NCI-H1694 (cell line): ENCODE measurements at regions not wholly inside any gene's neighbourhood (a gene's known extent, or its start where the extent isn't known, plus 50 kb on each side); places are given as distances from the start of the nearest gene placed in this dataset.
"Not testable (repeated sequence)": the region's sequence is repeated elsewhere in the genome, so short reads cannot be mapped to it uniquely, and the experiment has no call there.

Source experiments
- DNase-seq: peaks from one replicate; lab custom pipeline; 2025; lab: John Stamatoyannopoulos, UW

GRCh38 chr16:8110572-8111514 lies 479.5 kb downstream of the TMEM114 start:
- no peak for DNase-seq

GRCh38 chr16:8109510-8110369 lies 480.6 kb downstream of the TMEM114 start:
- no peak for DNase-seq

GRCh38 chr16:8108991-8109509 lies 481.3 kb downstream of the TMEM114 start:
- DNase-seq = no peak

GRCh38 chr16:8107296-8107695 lies 483.0 kb downstream of the TMEM114 start:
- DNase-seq = no peak

GRCh38 chr16:8103649-8104289 lies 486.5 kb downstream of the TMEM114 start:
- DNase-seq = no peak

GRCh38 chr16:8099586-8099985 lies 490.7 kb downstream of the TMEM114 start:
- DNase-seq = no peak

GRCh38 chr16:8098947-8099512 lies 491.3 kb downstream of the TMEM114 start:
- DNase-seq = no peak

GRCh38 chr16:8096211-8096610 lies 494.1 kb downstream of the TMEM114 start:
- DNase-seq = no peak

GRCh38 chr16:8094696-8095095 lies 495.6 kb downstream of the TMEM114 start:
- no peak for DNase-seq

- DNase-seq = no peak
Measured at GRCh38 chr16:8088820-8089338, 501.4 kb downstream of the TMEM114 start.

GRCh38 chr16:8087597-8088289 lies 502.6 kb downstream of the TMEM114 start:
- DNase-seq = no peak

GRCh38 chr16:8087146-8087545 lies 503.2 kb downstream of the TMEM114 start:
- DNase-seq = no peak

GRCh38 chr16:8084882-8085281 lies 505.4 kb downstream of the TMEM114 start:
- no peak for DNase-seq

- DNase-seq = no peak
Measured at GRCh38 chr16:8084302-8084701, 506.0 kb downstream of the TMEM114 start.

GRCh38 chr16:8083560-8083959 lies 506.8 kb downstream of the TMEM114 start:
- no peak for DNase-seq

- no peak for DNase-seq
Measured at GRCh38 chr16:8080817-8081216, 509.5 kb downstream of the TMEM114 start.

- DNase-seq = no peak
Measured at GRCh38 chr16:8075271-8075670, 515.0 kb downstream of the TMEM114 start.

GRCh38 chr16:8070506-8070905 lies 519.8 kb downstream of the TMEM114 start:
- peak; percentile 66 for DNase-seq

GRCh38 chr16:8068225-8068624 lies 522.1 kb downstream of the TMEM114 start:
- not testable (repeated sequence) for DNase-seq

- no peak for DNase-seq
Measured at GRCh38 chr16:8063159-8063558, 527.2 kb downstream of the TMEM114 start.

- no peak for DNase-seq
Measured at GRCh38 chr16:8062677-8063076, 527.6 kb downstream of the TMEM114 start.
